ENCODE measurements at regions not wholly inside any gene's neighbourhood (a gene's known extent, or its start where the extent isn't known, plus 50 kb on each side); places are given as distances from the start of the nearest gene placed in this dataset.

DNA sequence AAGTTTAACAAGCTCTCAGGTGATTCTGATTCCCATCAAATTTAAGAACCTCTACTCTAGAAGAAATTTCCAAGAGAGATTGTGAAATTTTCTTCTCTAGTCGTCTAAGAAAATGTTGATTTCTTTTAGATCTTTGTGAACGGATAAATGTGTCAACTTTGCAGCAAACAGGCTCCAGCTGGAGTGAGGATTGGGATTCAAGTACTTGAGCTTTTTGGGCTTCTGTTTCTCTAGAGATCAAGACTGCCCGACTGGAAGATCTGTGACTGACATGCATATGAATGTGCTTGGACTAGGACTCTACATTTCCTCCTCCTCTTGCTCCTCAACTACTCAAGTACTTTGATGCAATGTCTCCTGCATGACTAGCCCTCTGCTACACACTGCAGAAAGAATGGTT, 388.3 kb downstream of the TMEM38B start:
- TF ChIP-seq, protein P1, sequence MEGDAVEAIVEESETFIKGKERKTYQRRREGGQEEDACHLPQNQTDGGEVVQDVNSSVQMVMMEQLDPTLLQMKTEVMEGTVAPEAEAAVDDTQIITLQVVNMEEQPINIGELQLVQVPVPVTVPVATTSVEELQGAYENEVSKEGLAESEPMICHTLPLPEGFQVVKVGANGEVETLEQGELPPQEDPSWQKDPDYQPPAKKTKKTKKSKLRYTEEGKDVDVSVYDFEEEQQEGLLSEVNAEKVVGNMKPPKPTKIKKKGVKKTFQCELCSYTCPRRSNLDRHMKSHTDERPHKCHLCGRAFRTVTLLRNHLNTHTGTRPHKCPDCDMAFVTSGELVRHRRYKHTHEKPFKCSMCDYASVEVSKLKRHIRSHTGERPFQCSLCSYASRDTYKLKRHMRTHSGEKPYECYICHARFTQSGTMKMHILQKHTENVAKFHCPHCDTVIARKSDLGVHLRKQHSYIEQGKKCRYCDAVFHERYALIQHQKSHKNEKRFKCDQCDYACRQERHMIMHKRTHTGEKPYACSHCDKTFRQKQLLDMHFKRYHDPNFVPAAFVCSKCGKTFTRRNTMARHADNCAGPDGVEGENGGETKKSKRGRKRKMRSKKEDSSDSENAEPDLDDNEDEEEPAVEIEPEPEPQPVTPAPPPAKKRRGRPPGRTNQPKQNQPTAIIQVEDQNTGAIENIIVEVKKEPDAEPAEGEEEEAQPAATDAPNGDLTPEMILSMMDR (IDR thresholded peaks at IDR 0.05): no peak
- no peak for TF ChIP-seq POLR2A (IDR thresholded peaks at IDR 0.05)
